B cell (primary cell): ENCODE measurements at regions not wholly inside any gene's neighbourhood (a gene's known extent, or its start where the extent isn't known, plus 50 kb on each side); places are given as distances from the start of the nearest gene placed in this dataset.

Experiments
- ATAC-seq: fragments of 200-7000 bp; cut with Tn5 transposase; one replicate; pipeline ENCODE4 v1.10.0; 2021; ENCODE audit warnings: low read depth, mild to moderate bottlenecking, moderate number of reproducible peaks, moderate library complexity
- CTCF ChIA-PET: fragments of 350-600 bp; sonication (Branson Sonifier 250); formaldehyde crosslinking; loops from one replicate; lab custom pipeline; 2021; ENCODE audit warnings: antibody characterized with exemption, inconsistent platforms; lab: Charles Lee
- POLR2A ChIA-PET: fragments of 350-600 bp; sonication (Branson Sonifier 250); formaldehyde crosslinking; loops from one replicate; lab custom pipeline; 2021; ENCODE audit warnings: antibody characterized with exemption; lab: Charles Lee
- DNase-seq: peaks from one replicate; pipeline ENCODE4 v3.0.0; 2013
- H2AFZ ChIP-seq: 2 replicates; pipeline ENCODE4 v1.6.1; 2012; ENCODE audit warnings: mild to moderate bottlenecking, low read depth, low read length; ENCODE audit not compliant: insufficient read depth, poor library complexity, severe bottlenecking
- H3K27ac ChIP-seq, 2 donors: 1 replicate in 1 of 2; 2 replicates in 1 of 2; pipeline ENCODE4 v1.5.1; 2012 to 2013; ENCODE audit warnings: low read length in 2 of 2, mild to moderate bottlenecking in 2 of 2, moderate library complexity in 1 of 2
- H3K27me3 ChIP-seq, 4 experiments: fragments of 200-600 bp in 1 of 4; sonication (generic) in 1 of 4; replicated peaks in 1 of 4; 1 replicate in 2 of 4; 2 replicates in 2 of 4; pipeline versions ENCODE4 v1.6.1 to v1.7.0; 2013 to 2016; ENCODE audit warnings: low read length in 3 of 4, mild to moderate bottlenecking in 2 of 4, mixed read lengths in 1 of 4, moderate library complexity in 1 of 4; ENCODE audit not compliant: insufficient read depth in 4 of 4, control insufficient read depth in 3 of 4; ENCODE audit errors: control extremely low read depth in 1 of 4
- H3K36me3 ChIP-seq, 2 experiments: replicated peaks in 1 of 2; 1 replicate in 1 of 2; 2 replicates in 1 of 2; pipeline versions ENCODE4 v1.6.1 to v1.7.1; 2013; ENCODE audit warnings: low read length in 1 of 2; ENCODE audit not compliant: insufficient read depth in 2 of 2, control insufficient read depth in 1 of 2; ENCODE audit errors: control extremely low read depth in 1 of 2, extremely low read depth in 1 of 2
- H3K4me1 ChIP-seq, 2 donors: fragments of 200-600 bp in 1 of 2; sonication (generic) in 1 of 2; 1 replicate in 1 of 2; 2 replicates in 1 of 2; pipeline versions ENCODE4 v1.5.1 to v1.6.1; 2013 to 2017; ENCODE audit warnings: low read length in 2 of 2; ENCODE audit not compliant: control insufficient read depth in 2 of 2, insufficient read depth in 2 of 2
- H3K4me2 ChIP-seq: replicated peaks from 2 replicates; pipeline ENCODE3; 2012; ENCODE audit warnings: mild to moderate bottlenecking, low read depth, low read length; ENCODE audit not compliant: poor library complexity, severe bottlenecking
- H3K4me3 ChIP-seq, 5 experiments: fragments of 200-600 bp in 1 of 5; sonication (generic) in 1 of 5; 1 replicate in 3 of 5; 2 replicates in 2 of 5; pipeline versions ENCODE4 v1.5.1 to v1.7.0; 2011 to 2016; ENCODE audit warnings: low read length in 4 of 5, mild to moderate bottlenecking in 4 of 5, low read depth in 2 of 5, control low read depth in 1 of 5, moderate library complexity in 1 of 5; ENCODE audit not compliant: insufficient read depth in 1 of 5; ENCODE audit errors: control extremely low read depth in 1 of 5, extremely low read depth in 1 of 5
- H3K79me2 ChIP-seq: fragments of 200-600 bp; sonication (generic); one replicate; pipeline ENCODE4 v1.6.0; 2016; ENCODE audit warnings: low read length; ENCODE audit not compliant: control insufficient read depth, insufficient read depth
- H3K9ac ChIP-seq: fragments of 200-600 bp; sonication (generic); 2 replicates; pipeline ENCODE4 v1.6.1; 2017; ENCODE audit warnings: mild to moderate bottlenecking, low read length, moderate library complexity
- H3K9me3 ChIP-seq, 3 donors: one replicate each; pipeline versions ENCODE4 v1.6.1 to v1.7.1; 2013; ENCODE audit warnings: low read length in 2 of 3; ENCODE audit not compliant: control insufficient read depth in 2 of 3, insufficient read depth in 1 of 3; ENCODE audit errors: control extremely low read depth in 1 of 3
- H4K20me1 ChIP-seq: 2 replicates; pipeline ENCODE4 v1.6.0; 2012; ENCODE audit warnings: mild to moderate bottlenecking, low read length; ENCODE audit not compliant: insufficient read depth, control insufficient read depth, poor library complexity, severe bottlenecking
- H3K27ac Mint-ChIP-seq: one replicate; pipeline ENCODE4 v1.8.0; 2021; ENCODE audit warnings: mixed read lengths
- H3K27me3 Mint-ChIP-seq: one replicate; pipeline ENCODE4 v1.8.0; 2021; ENCODE audit warnings: mixed read lengths
- H3K4me1 Mint-ChIP-seq: one replicate; pipeline ENCODE4 v1.8.0; 2021; ENCODE audit warnings: mixed read lengths
- H3K4me3 Mint-ChIP-seq: one replicate; pipeline ENCODE4 v1.8.0; 2021; ENCODE audit warnings: mixed read lengths
- H3K9me3 Mint-ChIP-seq: one replicate; pipeline ENCODE4 v1.8.0; 2022; ENCODE audit warnings: mixed read lengths; ENCODE audit not compliant: insufficient read depth
- CTCF ChIP-seq: fragments of 200-600 bp; IDR thresholded peaks from one replicate; pipeline ENCODE4 v1.8.0; 2022; ENCODE audit warnings: antibody characterized with exemption, mild to moderate bottlenecking
- EZH2 ChIP-seq: IDR thresholded peaks from 2 replicates; pipeline ENCODE4 v1.6.1; 2012; ENCODE audit warnings: borderline replicate concordance, low read depth, mild to moderate bottlenecking, moderate library complexity, low read length; ENCODE audit not compliant: insufficient read depth, poor library complexity, severe bottlenecking
- WGBS: methylation state at CpG from one replicate; pipeline ENCODE4 v1.1.5; 2013; ENCODE audit warnings: missing lambda C conversion rate; ENCODE audit not compliant: insufficient coverage; 5-methylcytosine and 5-hydroxymethylcytosine counted together
- intact Hi-C: fragments of 100-400 bp; cut with micrococcal nuclease; formaldehyde crosslinking; loops from one replicate; pipeline ENCODE4 v1.10.0; 2022

- peaks cover 0 to 19% (median 0%) of the 10 kb centered on the region in 3 donors for H3K9me3 ChIP-seq
- no peaks in the 10 kb centered on the region for H3K4me1 ChIP-seq
- no peak overlapping the region for H3K4me2 ChIP-seq
- H3K36me3 ChIP-seq, result no peaks in the 10 kb centered on the region
- no peak overlapping the region for H3K27ac ChIP-seq
- peaks cover 2% of the 10 kb centered on the region for H3K27me3 Mint-ChIP-seq
- ChIA-PET POLR2A (no interaction called here), CTCF (no interaction called here)
- H3K4me3 ChIP-seq, result no peak overlapping the region
- no peak for DNase-seq
- ATAC-seq, result no peak
- H3K79me2 ChIP-seq, result no peaks in the 10 kb centered on the region
- TF ChIP-seq CTCF, result no peak
- no peak for TF ChIP-seq EZH2
- no peak overlapping the region for H3K9ac ChIP-seq
- H4K20me1 ChIP-seq, result no peaks in the 10 kb centered on the region
- no peak overlapping the region for H3K4me3 Mint-ChIP-seq
- no peak overlapping the region for H2AFZ ChIP-seq
- H3K4me1 Mint-ChIP-seq, result no peaks in the 10 kb centered on the region
- no peak overlapping the region for H3K27ac Mint-ChIP-seq
- H3K27me3 ChIP-seq, result peaks cover 0 to 5% (median 0%) of the 10 kb centered on the region in 4 experiments
- WGBS, result 94% methylated on average over 2 of the region's 3 CpGs
- intact Hi-C loops, result no loop called here
- H3K9me3 Mint-ChIP-seq, result no peaks in the 10 kb centered on the region
Measured at GRCh38 chr2:239580199-239580527, 179.3 kb upstream of the HDAC4 start.

DNA sequence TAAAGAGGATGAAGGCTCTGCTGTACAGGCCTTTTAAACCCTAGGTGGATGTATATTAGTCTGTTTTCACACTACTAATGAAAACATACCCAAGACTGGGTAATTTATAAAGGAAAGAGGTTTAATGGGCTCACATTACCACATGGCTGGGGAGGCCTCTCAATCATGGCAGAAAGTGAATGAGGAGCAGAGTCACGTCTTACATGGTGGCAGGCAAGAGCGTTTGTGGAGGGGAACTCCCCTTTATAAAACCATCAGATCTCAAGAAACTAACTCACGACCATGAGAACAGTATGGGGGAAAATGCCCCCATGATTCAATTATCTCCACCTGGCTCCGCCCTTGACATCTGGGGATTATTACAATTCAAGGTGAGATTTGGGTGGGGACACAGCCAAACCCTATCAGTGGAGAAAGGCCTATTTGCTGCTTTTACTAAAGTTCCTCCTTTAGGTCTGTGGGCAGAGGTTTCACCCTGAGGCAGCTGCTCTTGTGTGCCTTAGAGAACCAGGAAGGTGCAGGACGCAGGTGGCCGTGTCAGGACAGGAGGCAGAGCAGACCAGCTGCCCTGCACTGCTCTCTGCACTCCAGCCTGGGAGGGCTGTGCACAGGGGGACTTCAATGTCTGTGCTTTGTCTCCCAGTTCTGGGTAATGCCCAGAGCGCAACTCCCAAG, 178.8 kb upstream of the HDAC4 start:
- Histone ChIP-seq H3K36me3 (no peaks in the 10 kb centered on the region), H3K4me3 (no peak overlapping the region), H3K4me2 (no peak overlapping the region), H3K9me3 (peaks cover 0 to 19% (median 0%) of the 10 kb centered on the region in 3 donors), H3K27me3 (peaks cover 0 to 5% (median 0%) of the 10 kb centered on the region in 4 experiments), H3K27ac (no peak overlapping the region), H3K79me2 (no peaks in the 10 kb centered on the region), H2AFZ (no peak overlapping the region), H3K9ac (no peak overlapping the region), H3K4me1 (no peaks in the 10 kb centered on the region), H4K20me1 (no peaks in the 10 kb centered on the region)
- no peak overlapping the region for H3K4me3 Mint-ChIP-seq
- intact Hi-C loops, result no loop called here
- WGBS, result 38% methylated on average over 3 of the region's 7 CpGs
- H3K4me1 Mint-ChIP-seq, result no peaks in the 10 kb centered on the region
- peaks cover 2% of the 10 kb centered on the region for H3K27me3 Mint-ChIP-seq
- CTCF ChIA-PET, result no interaction called here
- H3K9me3 Mint-ChIP-seq, result no peaks in the 10 kb centered on the region
- DNase-seq (no peak), ATAC-seq (no peak)
- TF ChIP-seq CTCF (no peak), EZH2 (no peak)
- H3K27ac Mint-ChIP-seq, result no peak overlapping the region
- POLR2A ChIA-PET, result no interaction called here
